Renal cortex interstitium (tissue), 11 donors: ENCODE measurements at regions not wholly inside any gene's neighbourhood (a gene's known extent, or its start where the extent isn't known, plus 50 kb on each side); places are given as distances from the start of the nearest gene placed in this dataset.

ENCODE experiments used
- DNase-seq, 11 donors: peaks; one replicate each; pipeline ENCODE4 v3.0.0-alpha.2; 2013; ENCODE audit warnings: low read depth in 9 of 11, low spot score in 4 of 11; ENCODE audit errors: extremely low read depth in 1 of 11

DNA sequence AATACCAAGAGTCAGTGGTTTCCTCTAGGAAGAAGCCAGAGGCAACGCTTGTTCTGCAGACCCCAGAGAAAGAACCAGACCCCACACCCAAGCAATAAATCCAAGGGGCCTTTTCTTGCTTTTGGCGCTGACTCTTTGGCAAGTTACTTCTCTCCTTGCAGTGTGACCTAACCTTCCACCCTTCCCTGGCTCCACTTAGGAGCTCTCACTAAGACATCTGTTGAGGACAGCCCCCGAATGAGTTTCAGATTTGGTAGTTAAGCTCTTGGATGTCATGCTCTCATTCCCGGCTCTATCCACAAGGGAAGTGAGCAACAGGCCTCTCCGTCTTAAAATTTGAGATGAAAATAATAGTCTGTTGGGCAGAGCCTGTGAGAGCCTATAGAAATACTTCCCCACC, 50.6 kb upstream of the FAM204A start:
- DNase-seq, result peak in 1 of 11 donors; percentile 12
